Endometrium (tissue), 2 donors: ENCODE measurements at regions not wholly inside any gene's neighbourhood (a gene's known extent, or its start where the extent isn't known, plus 50 kb on each side); places are given as distances from the start of the nearest gene placed in this dataset.
A peak's percentile ranks its signal among the peaks of the same experiment; 100 is the strongest.
"Not testable (repeated sequence)": the region's sequence is repeated elsewhere in the genome, so short reads cannot be mapped to it uniquely, and the experiment has no call there.

Experiments used
- FAIRE-seq: peaks from 2 replicates; lab custom pipeline; 2012; peaks lifted over from hg19 to GRCh38; lab: Jason Lieb, UNC
- donor health status: control.
- donor health status: control.

GRCh38 chr5:160479220-160479619 is 57.6 kb downstream of the PTTG1 start:
- FAIRE-seq: no peak

GRCh38 chr5:160479926-160480325 is 58.3 kb downstream of the PTTG1 start:
- FAIRE-seq: no peak

GRCh38 chr5:160480652-160481051 is 59.0 kb downstream of the PTTG1 start:
- no peak for FAIRE-seq

- no peak for FAIRE-seq
Observed at GRCh38 chr5:160484678-160485077, 63.0 kb downstream of the PTTG1 start.

- FAIRE-seq: no peak
Observed at GRCh38 chr5:160485364-160485969, 63.8 kb downstream of the PTTG1 start.

- FAIRE-seq: no peak
Observed at GRCh38 chr5:160486573-160486972, 64.9 kb downstream of the PTTG1 start.

- FAIRE-seq: no peak
Observed at GRCh38 chr5:160488394-160489325, 67.0 kb downstream of the PTTG1 start.

- no peak for FAIRE-seq
Observed at GRCh38 chr5:160491438-160491837, 69.8 kb downstream of the PTTG1 start.

- FAIRE-seq: no peak
Observed at GRCh38 chr5:160492565-160492964, 70.9 kb downstream of the PTTG1 start.

- no peak for FAIRE-seq
Observed at GRCh38 chr5:160493806-160494338, 72.2 kb downstream of the PTTG1 start.

GRCh38 chr5:160494451-160494850 is 72.8 kb downstream of the PTTG1 start:
- no peak for FAIRE-seq

GRCh38 chr5:160496334-160496733 is 74.7 kb downstream of the PTTG1 start:
- FAIRE-seq: no peak

GRCh38 chr5:160496784-160497183 is 75.1 kb downstream of the PTTG1 start:
- FAIRE-seq: no peak

GRCh38 chr5:160497878-160498277 is 76.2 kb downstream of the PTTG1 start:
- FAIRE-seq: no peak

- FAIRE-seq: not testable (repeated sequence)
Observed at GRCh38 chr5:160498441-160499043, 76.9 kb downstream of the PTTG1 start.

GRCh38 chr5:160500786-160501779 is 79.4 kb downstream of the PTTG1 start:
- FAIRE-seq: no peak

GRCh38 chr5:160504906-160505305 is 83.3 kb downstream of the PTTG1 start:
- no peak for FAIRE-seq

- no peak for FAIRE-seq
Observed at GRCh38 chr5:160506006-160507004, 84.7 kb downstream of the PTTG1 start.

GRCh38 chr5:160507221-160507721 is 85.6 kb downstream of the PTTG1 start:
- no peak for FAIRE-seq

GRCh38 chr5:160508780-160509361 is 87.2 kb downstream of the PTTG1 start:
- FAIRE-seq: peak; percentile 62
